SH-SY5Y (cell line): ENCODE measurements at regions not wholly inside any gene's neighbourhood (a gene's known extent, or its start where the extent isn't known, plus 50 kb on each side); places are given as distances from the start of the nearest gene placed in this dataset.

Source experiments
- GATA2 ChIP-seq: IDR thresholded peaks from 2 replicates; pipeline ENCODE4 v1.6.1; 2011; ENCODE audit warnings: mild to moderate bottlenecking, low read depth, low read length
- GATA3 ChIP-seq: IDR thresholded peaks from 2 replicates; pipeline ENCODE4 v1.6.1; 2011; ENCODE audit warnings: low read depth, mild to moderate bottlenecking, low read length, moderate library complexity

GRCh38 chr14:86798330-86798729 is 1194.7 kb downstream of the GALC start:
- no peak for TF ChIP-seq GATA2
- no peak for TF ChIP-seq GATA3
